DOHH2 (cell line): ENCODE measurements at regions not wholly inside any gene's neighbourhood (a gene's known extent, or its start where the extent isn't known, plus 50 kb on each side); places are given as distances from the start of the nearest gene placed in this dataset.
"Not testable (repeated sequence)": the region's sequence is repeated elsewhere in the genome, so short reads cannot be mapped to it uniquely, and the experiment has no call there.

Source experiments
- H3F3A ChIP-seq: fragments of 200-600 bp; sonication (generic), shearing (Covaris generic); 2 replicates; pipeline ENCODE4 v1.6.0; 2016; ENCODE audit warnings: antibody characterized with exemption, mild to moderate bottlenecking; ENCODE audit not compliant: control insufficient read depth, insufficient read depth
- H3K27ac ChIP-seq: fragments of 200-600 bp; sonication (generic); 2 replicates; pipeline ENCODE4 v1.5.1; 2014; ENCODE audit warnings: low read depth, mild to moderate bottlenecking, low read length, moderate library complexity
- H3K27me3 ChIP-seq: fragments of 200-600 bp; sonication (generic); 2 replicates; pipeline ENCODE4 v1.6.1; 2014; ENCODE audit warnings: mild to moderate bottlenecking, low read length, mixed read lengths; ENCODE audit not compliant: control insufficient read depth
- H3K36me3 ChIP-seq: fragments of 200-600 bp; sonication (generic); 2 replicates; pipeline ENCODE4 v1.6.1; 2014; ENCODE audit warnings: mild to moderate bottlenecking, low read length, moderate library complexity, mixed read lengths; ENCODE audit not compliant: control insufficient read depth
- H3K4me1 ChIP-seq: fragments of 200-600 bp; sonication (generic); 2 replicates; pipeline ENCODE4 v1.6.1; 2014; ENCODE audit warnings: mild to moderate bottlenecking, low read length, mixed read lengths; ENCODE audit not compliant: control insufficient read depth
- H3K4me2 ChIP-seq: fragments of 200-600 bp; sonication (generic); 2 replicates; pipeline ENCODE4 v1.6.0; 2014; ENCODE audit warnings: mild to moderate bottlenecking, low read length, moderate library complexity
- H3K4me3 ChIP-seq: fragments of 200-600 bp; sonication (generic); 2 replicates; pipeline ENCODE4 v1.5.1; 2014; ENCODE audit warnings: mild to moderate bottlenecking, low read length, mixed read lengths
- H3K79me2 ChIP-seq: fragments of 200-600 bp; sonication (generic); 2 replicates; pipeline ENCODE4 v1.6.1; 2014; ENCODE audit warnings: mild to moderate bottlenecking, low read length, mixed read lengths; ENCODE audit not compliant: control insufficient read depth
- H3K9me2 ChIP-seq: fragments of 200-600 bp; sonication (generic); replicated peaks from 2 replicates; pipeline ENCODE4 v1.6.1; 2014; ENCODE audit warnings: mild to moderate bottlenecking, low read length, mixed read lengths; ENCODE audit not compliant: control insufficient read depth
- H3K9me3 ChIP-seq: fragments of 200-600 bp; sonication (generic); 2 replicates; pipeline ENCODE4 v1.6.1; 2014; ENCODE audit warnings: antibody characterized with exemption, low read length, mixed read lengths; ENCODE audit not compliant: control insufficient read depth, insufficient read depth
- H4K20me1 ChIP-seq: fragments of 200-600 bp; sonication (generic); 2 replicates; pipeline ENCODE4 v1.6.0; 2014; ENCODE audit warnings: low read depth, mild to moderate bottlenecking, antibody characterized with exemption, low read length, moderate library complexity; ENCODE audit not compliant: control insufficient read depth, insufficient read depth
- EZH2phosphoT487 ChIP-seq: fragments of 200-600 bp; sonication (generic); IDR thresholded peaks from 2 replicates; pipeline ENCODE4 v1.6.1; 2017; ENCODE audit warnings: borderline replicate concordance, mild to moderate bottlenecking, antibody characterized with exemption, low read length, moderate library complexity, mixed read lengths
- TF ChIP-seq, protein P1 (sequence below): fragments of 200-600 bp; sonication (generic); IDR thresholded peaks from one replicate; pipeline ENCODE4 v1.5.1; 2014; ENCODE audit warnings: antibody characterized with exemption, mild to moderate bottlenecking, low read depth, low read length; ENCODE audit not compliant: poor library complexity, severe bottlenecking

DNA sequence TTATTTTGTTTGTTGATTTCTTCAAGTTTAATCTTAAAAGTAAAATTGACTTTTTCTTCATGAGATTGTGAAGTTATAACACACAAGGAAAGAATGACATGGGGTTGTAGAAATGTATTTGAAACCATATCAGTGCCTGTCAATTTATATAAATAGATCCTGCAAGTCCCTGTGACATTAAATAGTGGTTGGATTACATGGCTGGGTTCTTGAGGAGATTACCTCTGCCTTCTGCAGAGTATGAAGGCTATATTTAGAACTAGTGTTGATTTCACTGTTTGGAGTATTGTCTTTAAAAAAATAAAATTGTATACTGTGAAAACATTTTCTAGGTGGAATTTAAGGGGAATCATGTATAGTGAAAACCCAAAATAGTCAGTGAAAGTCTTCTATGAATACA lies 385.8 kb upstream of the SMIM30 start:
- no peaks in the 10 kb centered on the region for H3K4me1 ChIP-seq
- no peaks in the 10 kb centered on the region for H3K27me3 ChIP-seq
- H4K20me1 ChIP-seq: no peaks in the 10 kb centered on the region
- no peaks in the 10 kb centered on the region for H3K36me3 ChIP-seq
- H3K4me2 ChIP-seq: no peak overlapping the region
- H3F3A ChIP-seq: no peaks in the 10 kb centered on the region
- no peak overlapping the region for H3K27ac ChIP-seq
- H3K4me3 ChIP-seq: no peak overlapping the region
- no peaks in the 10 kb centered on the region for H3K9me2 ChIP-seq
- no peaks in the 10 kb centered on the region for H3K9me3 ChIP-seq
- H3K79me2 ChIP-seq: no peaks in the 10 kb centered on the region
- TF ChIP-seq, protein P1, sequence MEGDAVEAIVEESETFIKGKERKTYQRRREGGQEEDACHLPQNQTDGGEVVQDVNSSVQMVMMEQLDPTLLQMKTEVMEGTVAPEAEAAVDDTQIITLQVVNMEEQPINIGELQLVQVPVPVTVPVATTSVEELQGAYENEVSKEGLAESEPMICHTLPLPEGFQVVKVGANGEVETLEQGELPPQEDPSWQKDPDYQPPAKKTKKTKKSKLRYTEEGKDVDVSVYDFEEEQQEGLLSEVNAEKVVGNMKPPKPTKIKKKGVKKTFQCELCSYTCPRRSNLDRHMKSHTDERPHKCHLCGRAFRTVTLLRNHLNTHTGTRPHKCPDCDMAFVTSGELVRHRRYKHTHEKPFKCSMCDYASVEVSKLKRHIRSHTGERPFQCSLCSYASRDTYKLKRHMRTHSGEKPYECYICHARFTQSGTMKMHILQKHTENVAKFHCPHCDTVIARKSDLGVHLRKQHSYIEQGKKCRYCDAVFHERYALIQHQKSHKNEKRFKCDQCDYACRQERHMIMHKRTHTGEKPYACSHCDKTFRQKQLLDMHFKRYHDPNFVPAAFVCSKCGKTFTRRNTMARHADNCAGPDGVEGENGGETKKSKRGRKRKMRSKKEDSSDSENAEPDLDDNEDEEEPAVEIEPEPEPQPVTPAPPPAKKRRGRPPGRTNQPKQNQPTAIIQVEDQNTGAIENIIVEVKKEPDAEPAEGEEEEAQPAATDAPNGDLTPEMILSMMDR: no peak
- no peak for TF ChIP-seq EZH2phosphoT487

DNA sequence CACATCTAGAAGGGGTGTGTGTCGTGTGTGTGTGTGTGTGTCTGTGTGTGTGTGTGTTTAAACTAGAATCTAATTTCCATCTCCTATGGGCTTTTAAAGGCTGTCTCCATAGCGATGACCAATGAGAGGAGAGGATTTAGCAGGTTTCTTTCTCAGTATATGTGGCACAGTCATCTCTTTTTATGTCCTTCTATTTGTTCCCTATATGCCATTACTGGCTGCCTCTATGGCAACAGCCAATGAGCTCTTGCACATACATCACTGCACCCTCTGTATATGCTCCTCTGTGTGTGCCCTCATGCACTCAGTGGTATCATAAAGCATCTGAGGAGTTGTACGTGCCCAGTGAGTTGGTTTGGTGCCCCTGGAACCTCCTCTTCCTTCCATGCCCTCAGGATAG lies 378.2 kb upstream of the SMIM30 start:
- H3K36me3 ChIP-seq, H3K27ac ChIP-seq, H3K4me2 ChIP-seq, H3K9me2 ChIP-seq, H3K79me2 ChIP-seq, H3K4me1 ChIP-seq, H4K20me1 ChIP-seq, H3K4me3 ChIP-seq, H3K9me3 ChIP-seq, H3K27me3 ChIP-seq, H3F3A ChIP-seq: not testable (repeated sequence)

DNA sequence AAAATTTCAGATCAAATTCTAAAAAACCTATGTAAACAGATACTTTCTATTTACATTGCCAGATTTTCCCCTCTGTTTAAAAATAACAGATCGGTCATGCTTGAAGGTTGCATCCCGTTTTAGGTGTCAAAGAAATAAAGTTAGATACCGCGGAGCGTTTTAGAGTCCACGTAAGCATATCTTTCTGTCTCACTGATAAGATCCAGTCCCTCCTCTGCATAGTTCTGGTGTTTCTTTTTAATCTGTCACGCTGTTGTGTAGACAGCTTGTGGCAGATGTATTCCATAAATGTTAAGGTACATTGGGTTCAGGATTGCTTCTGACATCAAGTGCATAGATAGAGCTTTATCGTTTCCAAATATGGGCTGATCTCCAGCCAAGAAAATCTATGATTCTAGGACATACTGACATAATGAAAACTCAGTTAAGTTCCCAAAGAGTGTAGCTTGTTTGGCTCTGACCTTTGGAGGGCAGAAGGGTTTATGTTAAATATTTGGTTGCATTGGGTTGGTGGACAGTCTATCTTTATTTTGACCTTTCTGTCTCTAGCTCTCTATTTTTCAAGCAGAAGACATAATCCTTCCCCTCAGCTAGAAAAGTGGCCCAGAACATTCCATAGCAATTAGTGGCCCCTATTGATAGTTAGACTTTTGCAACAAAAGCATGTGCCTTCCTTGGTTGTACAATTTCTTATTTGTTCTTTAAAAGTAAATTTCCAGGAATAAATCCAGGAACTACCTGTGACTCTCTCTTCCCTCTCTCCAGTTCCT lies 376.6 kb upstream of the SMIM30 start:
- H3K4me2 ChIP-seq, H3K36me3 ChIP-seq, H3K27ac ChIP-seq, H3K79me2 ChIP-seq, H4K20me1 ChIP-seq, H3K9me2 ChIP-seq, H3K9me3 ChIP-seq, H3K4me3 ChIP-seq, H3K4me1 ChIP-seq, H3K27me3 ChIP-seq, H3F3A ChIP-seq: not testable (repeated sequence)

DNA sequence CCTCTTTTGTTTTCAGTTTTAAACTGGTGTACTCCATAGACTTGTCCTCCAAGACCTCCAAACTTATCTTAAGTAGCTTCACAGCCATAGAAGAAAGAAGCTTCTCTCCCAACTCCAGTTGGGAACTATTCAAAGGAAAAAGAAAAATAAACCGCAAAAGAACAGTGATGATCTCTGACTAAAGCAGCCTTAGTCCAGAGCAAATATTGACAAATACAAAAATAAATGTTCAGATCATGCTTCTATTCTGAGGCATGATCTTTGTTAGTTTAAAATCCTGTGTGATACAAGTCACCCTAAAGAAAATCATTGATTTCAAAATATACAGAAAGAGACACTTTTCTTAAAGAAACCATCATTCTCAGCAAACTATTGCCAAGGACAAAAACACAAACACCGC lies 373.0 kb upstream of the SMIM30 start:
- H3K9me3 ChIP-seq: no peaks in the 10 kb centered on the region
- no peaks in the 10 kb centered on the region for H3K79me2 ChIP-seq
- H3K4me3 ChIP-seq: no peak overlapping the region
- no peaks in the 10 kb centered on the region for H4K20me1 ChIP-seq
- H3K27ac ChIP-seq: no peak overlapping the region
- TF ChIP-seq, protein P1: no peak
- no peak for TF ChIP-seq EZH2phosphoT487
- no peaks in the 10 kb centered on the region for H3K9me2 ChIP-seq
- no peak overlapping the region for H3K4me2 ChIP-seq
- H3K27me3 ChIP-seq: no peaks in the 10 kb centered on the region
- H3K36me3 ChIP-seq: no peaks in the 10 kb centered on the region
- H3K4me1 ChIP-seq: no peaks in the 10 kb centered on the region
- no peaks in the 10 kb centered on the region for H3F3A ChIP-seq
